ENCODE measurements at regions not wholly inside any gene's neighbourhood (a gene's known extent, or its start where the extent isn't known, plus 50 kb on each side); places are given as distances from the start of the nearest gene placed in this dataset.

DNA sequence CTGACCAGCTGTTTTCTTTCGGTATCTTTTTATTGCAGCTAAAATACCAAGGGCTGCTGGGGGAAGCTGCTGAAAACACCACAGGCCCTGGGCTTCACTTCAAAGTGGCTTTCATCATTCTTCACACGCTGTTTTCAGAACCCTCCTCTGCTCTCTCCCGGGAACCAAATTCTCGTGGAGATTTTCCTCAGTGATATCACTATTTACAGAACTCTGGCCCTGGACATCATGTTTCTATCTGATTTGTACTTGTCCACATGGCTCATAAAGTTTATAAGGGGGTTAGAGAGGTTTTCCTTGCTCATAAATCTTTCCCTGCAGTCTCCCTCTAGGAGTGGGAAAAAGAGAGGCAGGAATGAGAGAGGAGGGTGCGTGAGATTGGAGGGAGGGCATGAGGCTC is 177.4 kb upstream of the NPVF start:
- FAIRE-seq = no peak
- Histone ChIP-seq H3K9ac (ENCODE audit: low read length) (no peak overlapping the region), H3K9me3 (ENCODE audit: insufficient read depth, low read depth, low read length) (no peaks in the 10 kb centered on the region), H3K4me1 (ENCODE audit: insufficient read depth, low read length) (peaks cover 2% of the 10 kb centered on the region), H3K4me3 (ENCODE audit: insufficient read depth, low read depth, low read length) (no peak overlapping the region), H3K36me3 (ENCODE audit: insufficient read depth, low read length) (no peaks in the 10 kb centered on the region), H3K4me2 (ENCODE audit: low read length) (no peak overlapping the region), H3K79me2 (ENCODE audit: insufficient read depth, low read length) (no peaks in the 10 kb centered on the region), H4K20me1 (ENCODE audit: insufficient read depth, low read length) (no peaks in the 10 kb centered on the region), H3K27ac (ENCODE audit: low read depth, low read length) (no peak overlapping the region), H2AFZ (ENCODE audit: low read depth, low read length) (no peak overlapping the region), H3K27me3 (ENCODE audit: insufficient read depth, low read length) (no peaks in the 10 kb centered on the region)
- Mint-ChIP-seq H3K4me1 (ENCODE audit: low read depth, unreplicated experiment) (no peaks in the 10 kb centered on the region), H3K36me3 (ENCODE audit: low read depth, unreplicated experiment) (peaks cover 4% of the 10 kb centered on the region), H3K27me3 (ENCODE audit: low read depth, unreplicated experiment) (peaks cover 29% of the 10 kb centered on the region), H3K27ac (ENCODE audit: unreplicated experiment) (no peak overlapping the region), H3K9me3 (ENCODE audit: unreplicated experiment) (no peaks in the 10 kb centered on the region), H3K4me3 (ENCODE audit: unreplicated experiment) (no peak overlapping the region)
- no peak for DNase-seq (ENCODE audit: low read depth)
- no peak for TF ChIP-seq EZH2 (IDR thresholded peaks at IDR 0.05; ENCODE audit: insufficient read depth, low read length)
- TF ChIP-seq, protein P1, sequence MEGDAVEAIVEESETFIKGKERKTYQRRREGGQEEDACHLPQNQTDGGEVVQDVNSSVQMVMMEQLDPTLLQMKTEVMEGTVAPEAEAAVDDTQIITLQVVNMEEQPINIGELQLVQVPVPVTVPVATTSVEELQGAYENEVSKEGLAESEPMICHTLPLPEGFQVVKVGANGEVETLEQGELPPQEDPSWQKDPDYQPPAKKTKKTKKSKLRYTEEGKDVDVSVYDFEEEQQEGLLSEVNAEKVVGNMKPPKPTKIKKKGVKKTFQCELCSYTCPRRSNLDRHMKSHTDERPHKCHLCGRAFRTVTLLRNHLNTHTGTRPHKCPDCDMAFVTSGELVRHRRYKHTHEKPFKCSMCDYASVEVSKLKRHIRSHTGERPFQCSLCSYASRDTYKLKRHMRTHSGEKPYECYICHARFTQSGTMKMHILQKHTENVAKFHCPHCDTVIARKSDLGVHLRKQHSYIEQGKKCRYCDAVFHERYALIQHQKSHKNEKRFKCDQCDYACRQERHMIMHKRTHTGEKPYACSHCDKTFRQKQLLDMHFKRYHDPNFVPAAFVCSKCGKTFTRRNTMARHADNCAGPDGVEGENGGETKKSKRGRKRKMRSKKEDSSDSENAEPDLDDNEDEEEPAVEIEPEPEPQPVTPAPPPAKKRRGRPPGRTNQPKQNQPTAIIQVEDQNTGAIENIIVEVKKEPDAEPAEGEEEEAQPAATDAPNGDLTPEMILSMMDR (IDR thresholded peaks at IDR 0.05; ENCODE audit: insufficient read depth, low read depth, low read length) = no peak

DNA sequence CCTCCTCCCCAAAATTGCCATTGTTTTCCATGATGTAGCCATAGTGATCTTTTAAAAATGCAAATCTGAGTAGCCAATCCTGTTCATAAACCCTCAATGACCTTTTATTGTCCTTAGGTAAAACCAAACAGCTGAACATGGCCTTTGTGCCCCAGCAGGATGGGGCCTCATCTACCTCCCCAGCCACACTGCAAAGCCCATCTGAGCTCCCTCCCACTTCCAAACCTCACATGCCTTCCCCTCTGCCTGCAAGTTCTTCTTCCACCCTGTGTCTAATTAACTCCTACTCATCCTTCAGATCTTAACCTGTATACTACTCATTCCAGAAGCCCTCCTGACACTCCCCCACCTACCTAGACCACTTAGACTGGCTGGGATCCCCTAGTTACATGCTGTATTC is 178.8 kb upstream of the NPVF start:
- no peaks in the 10 kb centered on the region for H3K4me1 Mint-ChIP-seq (ENCODE audit: low read depth, unreplicated experiment)
- no peak overlapping the region for H3K27ac Mint-ChIP-seq (ENCODE audit: unreplicated experiment)
- H3K27me3 Mint-ChIP-seq (ENCODE audit: low read depth, unreplicated experiment) = peaks cover 23% of the 10 kb centered on the region
- no peak overlapping the region for H3K4me2 ChIP-seq (ENCODE audit: low read length)
- no peaks in the 10 kb centered on the region for H3K9me3 Mint-ChIP-seq (ENCODE audit: unreplicated experiment)
- no peak for FAIRE-seq
- H3K9me3 ChIP-seq (ENCODE audit: insufficient read depth, low read depth, low read length) = no peaks in the 10 kb centered on the region
- no peak overlapping the region for H2AFZ ChIP-seq (ENCODE audit: low read depth, low read length)
- H3K36me3 Mint-ChIP-seq (ENCODE audit: low read depth, unreplicated experiment) = peaks cover 4% of the 10 kb centered on the region
- H3K4me3 Mint-ChIP-seq (ENCODE audit: unreplicated experiment) = no peak overlapping the region
- no peak overlapping the region for H3K9ac ChIP-seq (ENCODE audit: low read length)
- H3K36me3 ChIP-seq (ENCODE audit: insufficient read depth, low read length) = no peaks in the 10 kb centered on the region
- H3K4me1 ChIP-seq (ENCODE audit: insufficient read depth, low read length) = peaks cover 2% of the 10 kb centered on the region
- H3K27me3 ChIP-seq (ENCODE audit: insufficient read depth, low read length) = no peaks in the 10 kb centered on the region
- no peaks in the 10 kb centered on the region for H4K20me1 ChIP-seq (ENCODE audit: insufficient read depth, low read length)
- no peak for TF ChIP-seq EZH2 (IDR thresholded peaks at IDR 0.05; ENCODE audit: insufficient read depth, low read length)
- TF ChIP-seq, protein P1 (IDR thresholded peaks at IDR 0.05; ENCODE audit: insufficient read depth, low read depth, low read length) = no peak
- no peak overlapping the region for H3K4me3 ChIP-seq (ENCODE audit: insufficient read depth, low read depth, low read length)
- no peaks in the 10 kb centered on the region for H3K79me2 ChIP-seq (ENCODE audit: insufficient read depth, low read length)
- no peak for DNase-seq (ENCODE audit: low read depth)
- no peak overlapping the region for H3K27ac ChIP-seq (ENCODE audit: low read depth, low read length)

DNA sequence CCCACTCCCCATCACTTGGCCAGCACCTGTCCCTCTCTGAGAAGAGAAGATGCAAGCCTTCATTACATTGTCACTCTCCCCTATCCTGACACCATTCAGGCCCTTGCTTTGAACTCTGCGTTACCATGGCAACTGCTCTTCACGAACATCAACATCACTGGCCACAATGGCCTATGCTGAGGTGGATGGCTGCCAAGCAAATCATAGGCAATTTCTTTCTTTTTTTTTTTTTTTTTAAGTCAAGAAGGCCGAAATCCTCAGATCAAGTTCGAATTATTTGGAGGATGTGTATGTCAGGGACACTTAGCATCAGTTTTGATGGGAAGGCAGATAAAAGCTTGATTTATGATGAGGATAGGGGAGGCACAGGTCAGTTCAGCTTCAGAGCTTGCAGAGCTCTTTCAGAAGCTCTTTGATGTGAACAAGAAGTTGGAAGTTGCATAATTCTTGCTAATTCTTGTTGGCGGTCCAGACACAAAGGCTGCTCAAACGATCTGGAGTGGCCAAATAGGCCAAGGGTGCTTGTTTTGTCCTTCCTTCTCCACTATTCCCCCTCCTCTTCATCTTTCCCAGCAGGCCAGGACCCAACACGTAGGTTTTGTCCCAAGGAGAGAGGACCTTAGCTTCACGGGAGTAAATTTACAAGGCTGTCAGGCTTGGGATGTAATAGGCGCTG is 179.9 kb upstream of the NPVF start:
- DNase-seq (ENCODE audit: low read depth) = no peak
- no peak overlapping the region for H3K4me2 ChIP-seq (ENCODE audit: low read length)
- H4K20me1 ChIP-seq (ENCODE audit: insufficient read depth, low read length) = no peaks in the 10 kb centered on the region
- peaks cover 18% of the 10 kb centered on the region for H3K27me3 Mint-ChIP-seq (ENCODE audit: low read depth, unreplicated experiment)
- peaks cover 4% of the 10 kb centered on the region for H3K36me3 Mint-ChIP-seq (ENCODE audit: low read depth, unreplicated experiment)
- H3K4me3 ChIP-seq (ENCODE audit: insufficient read depth, low read depth, low read length) = no peak overlapping the region
- no peaks in the 10 kb centered on the region for H3K9me3 Mint-ChIP-seq (ENCODE audit: unreplicated experiment)
- TF ChIP-seq, protein P1 (IDR thresholded peaks at IDR 0.05; ENCODE audit: insufficient read depth, low read depth, low read length) = no peak
- no peak for TF ChIP-seq EZH2 (IDR thresholded peaks at IDR 0.05; ENCODE audit: insufficient read depth, low read length)
- no peak for FAIRE-seq
- H3K27ac Mint-ChIP-seq (ENCODE audit: unreplicated experiment) = no peak overlapping the region
- H3K4me1 ChIP-seq (ENCODE audit: insufficient read depth, low read length) = no peaks in the 10 kb centered on the region
- no peaks in the 10 kb centered on the region for H3K79me2 ChIP-seq (ENCODE audit: insufficient read depth, low read length)
- no peak overlapping the region for H2AFZ ChIP-seq (ENCODE audit: low read depth, low read length)
- H3K9me3 ChIP-seq (ENCODE audit: insufficient read depth, low read depth, low read length) = no peaks in the 10 kb centered on the region
- H3K36me3 ChIP-seq (ENCODE audit: insufficient read depth, low read length) = no peaks in the 10 kb centered on the region
- no peaks in the 10 kb centered on the region for H3K4me1 Mint-ChIP-seq (ENCODE audit: low read depth, unreplicated experiment)
- no peak overlapping the region for H3K27ac ChIP-seq (ENCODE audit: low read depth, low read length)
- H3K27me3 ChIP-seq (ENCODE audit: insufficient read depth, low read length) = no peaks in the 10 kb centered on the region
- H3K4me3 Mint-ChIP-seq (ENCODE audit: unreplicated experiment) = no peak overlapping the region
- no peak overlapping the region for H3K9ac ChIP-seq (ENCODE audit: low read length)

Measured in astrocyte (in vitro differentiated cells and primary cell).